Small intestine (tissue), 7 donors: ENCODE measurements at regions not wholly inside any gene's neighbourhood (a gene's known extent, or its start where the extent isn't known, plus 50 kb on each side); places are given as distances from the start of the nearest gene placed in this dataset.

ENCODE experiments used
- DNase-seq, 2 donors: peaks; one replicate each; pipeline versions ENCODE4 v3.0.0 to v3.0.0-alpha.2; 2013
- FAIRE-seq: peaks from 2 replicates; lab custom pipeline; 2012; peaks lifted over from hg19 to GRCh38; lab: Jason Lieb, UNC
- H3K27ac ChIP-seq, 3 donors: one replicate each; pipeline ENCODE4 v1.5.1; 2013; ENCODE audit warnings: low read length in 2 of 3, mild to moderate bottlenecking in 2 of 3, control low read depth in 1 of 3, inconsistent platforms in 1 of 3, low read depth in 1 of 3, moderate library complexity in 1 of 3
- H3K27me3 ChIP-seq, 3 donors: one replicate each; pipeline ENCODE4 v1.6.1; 2013; ENCODE audit warnings: low read length in 3 of 3, inconsistent platforms in 1 of 3; ENCODE audit not compliant: control insufficient read depth in 3 of 3, insufficient read depth in 3 of 3
- H3K36me3 ChIP-seq, 3 donors: one replicate each; pipeline ENCODE4 v1.6.1; 2013; ENCODE audit warnings: low read length in 3 of 3, inconsistent platforms in 1 of 3, low read depth in 1 of 3, mild to moderate bottlenecking in 1 of 3, moderate library complexity in 1 of 3; ENCODE audit not compliant: control insufficient read depth in 3 of 3, insufficient read depth in 2 of 3
- H3K4me1 ChIP-seq, 3 donors: one replicate each; pipeline ENCODE4 v1.6.1; 2013; ENCODE audit warnings: low read length in 2 of 3, inconsistent platforms in 1 of 3, low read depth in 1 of 3, mild to moderate bottlenecking in 1 of 3, moderate library complexity in 1 of 3; ENCODE audit not compliant: control insufficient read depth in 3 of 3, insufficient read depth in 2 of 3
- H3K4me3 ChIP-seq, 3 donors: one replicate each; pipeline ENCODE4 v1.5.1; 2013; ENCODE audit warnings: low read length in 3 of 3, control low read depth in 1 of 3, inconsistent platforms in 1 of 3, low read depth in 1 of 3, mild to moderate bottlenecking in 1 of 3, moderate library complexity in 1 of 3
- H3K9me3 ChIP-seq, 2 donors: one replicate each; pipeline ENCODE4 v1.6.1; 2013; ENCODE audit warnings: low read depth in 1 of 2, low read length in 1 of 2; ENCODE audit not compliant: control insufficient read depth in 2 of 2, insufficient read depth in 1 of 2
- WGBS, 3 donors: extraction: QIAGEN DNeasy Blood & Tissue Kit; methylation state at CpG; one replicate each; pipeline ENCODE4 v1.1.7; 2013; 5-methylcytosine and 5-hydroxymethylcytosine counted together
- donor health status: healthy with polysubstance abuse.
- donor health status: control.
- donor health status: control.
- donor health status: Bipolar disorder and iron deficiency.
- donor health status: healthy.

GRCh38 chr6:139979021-139979725 lies 604.7 kb upstream of the CITED2 start:
- Histone ChIP-seq H3K9me3 (no peaks in the 10 kb centered on the region), H3K4me1 (peaks cover 0 to 33% (median 5%) of the 10 kb centered on the region in 3 donors), H3K4me3 (no peak overlapping the region), H3K27ac (peak overlapping the region in 1 of 3 donors; percentile 39), H3K36me3 (no peaks in the 10 kb centered on the region), H3K27me3 (no peaks in the 10 kb centered on the region)
- FAIRE-seq: peak; percentile 57
- WGBS, 3 donors: 84 to 94% (median 89%) methylated on average over 7 of the region's 7 CpGs
- DNase-seq: no peak

GRCh38 chr6:139977887-139978332 lies 603.5 kb upstream of the CITED2 start:
- H3K4me3 ChIP-seq: no peak overlapping the region
- no peak for FAIRE-seq
- WGBS, 3 donors: 18 to 48% (median 31%) methylated on average over 2 of the region's 2 CpGs
- no peaks in the 10 kb centered on the region for H3K27me3 ChIP-seq
- H3K4me1 ChIP-seq: peaks cover 0 to 23% (median 4%) of the 10 kb centered on the region in 3 donors
- no peaks in the 10 kb centered on the region for H3K9me3 ChIP-seq
- peak overlapping the region in 1 of 3 donors; percentile 4 for H3K27ac ChIP-seq
- H3K36me3 ChIP-seq: no peaks in the 10 kb centered on the region
- peak in 1 of 2 donors; percentile 44 for DNase-seq

GRCh38 chr6:139973669-139974344 lies 599.4 kb upstream of the CITED2 start:
- H3K36me3 ChIP-seq: no peaks in the 10 kb centered on the region
- no peaks in the 10 kb centered on the region for H3K27me3 ChIP-seq
- H3K4me1 ChIP-seq: peaks cover 0 to 3% (median 0%) of the 10 kb centered on the region in 3 donors
- DNase-seq: peak; percentile 10 to 11
- FAIRE-seq: no peak
- 27 to 32% (median 32%) methylated on average over 3 of the region's 3 CpGs for WGBS, 3 donors
- H3K9me3 ChIP-seq: no peaks in the 10 kb centered on the region
- no peak overlapping the region for H3K4me3 ChIP-seq
- H3K27ac ChIP-seq: no peak overlapping the region

- FAIRE-seq (no peak), DNase-seq (no peak)
- no peaks in the 10 kb centered on the region for H3K36me3 ChIP-seq
- H3K4me1 ChIP-seq: no peaks in the 10 kb centered on the region
- WGBS, 3 donors: 81 to 98% (median 94%) methylated on average over 2 of the region's 2 CpGs
- no peak overlapping the region for H3K4me3 ChIP-seq
- H3K9me3 ChIP-seq: no peaks in the 10 kb centered on the region
- no peaks in the 10 kb centered on the region for H3K27me3 ChIP-seq
- H3K27ac ChIP-seq: no peak overlapping the region
Measured at GRCh38 chr6:139972116-139972515, 597.7 kb upstream of the CITED2 start.

GRCh38 chr6:139970591-139970991 lies 596.1 kb upstream of the CITED2 start:
- Histone ChIP-seq H3K36me3 (no peaks in the 10 kb centered on the region), H3K27ac (no peak overlapping the region), H3K4me3 (no peak overlapping the region), H3K9me3 (no peaks in the 10 kb centered on the region), H3K4me1 (no peaks in the 10 kb centered on the region), H3K27me3 (no peaks in the 10 kb centered on the region)
- DNase-seq (no peak), FAIRE-seq (no peak)
- 90 to 96% (median 90%) methylated on average over 1 of the region's 1 CpG for WGBS, 3 donors

GRCh38 chr6:139967497-139967896 lies 593.0 kb upstream of the CITED2 start:
- FAIRE-seq (no peak), DNase-seq (no peak)
- Histone ChIP-seq H3K4me3 (no peak overlapping the region), H3K36me3 (no peaks in the 10 kb centered on the region), H3K27ac (no peak overlapping the region), H3K9me3 (no peaks in the 10 kb centered on the region), H3K27me3 (no peaks in the 10 kb centered on the region), H3K4me1 (peaks cover 0 to 5% (median 0%) of the 10 kb centered on the region in 3 donors)

- Histone ChIP-seq H3K36me3 (no peaks in the 10 kb centered on the region), H3K27me3 (no peaks in the 10 kb centered on the region), H3K4me1 (peaks cover 0 to 8% (median 0%) of the 10 kb centered on the region in 3 donors), H3K27ac (no peak overlapping the region), H3K4me3 (no peak overlapping the region), H3K9me3 (no peaks in the 10 kb centered on the region)
- no peak for DNase-seq
- FAIRE-seq: no peak
Measured at GRCh38 chr6:139965393-139965792, 590.9 kb upstream of the CITED2 start.

GRCh38 chr6:139964737-139965136 lies 590.3 kb upstream of the CITED2 start:
- Histone ChIP-seq H3K9me3 (no peaks in the 10 kb centered on the region), H3K4me1 (peaks cover 0 to 8% (median 0%) of the 10 kb centered on the region in 3 donors), H3K27me3 (no peaks in the 10 kb centered on the region), H3K27ac (no peak overlapping the region), H3K36me3 (no peaks in the 10 kb centered on the region), H3K4me3 (no peak overlapping the region)
- 73 to 84% (median 75%) methylated on average over 6 of the region's 6 CpGs for WGBS, 3 donors
- FAIRE-seq (no peak), DNase-seq (no peak)
